Endothelial cell of umbilical vein (primary cell): ENCODE measurements at regions not wholly inside any gene's neighbourhood (a gene's known extent, or its start where the extent isn't known, plus 50 kb on each side); places are given as distances from the start of the nearest gene placed in this dataset.

Source experiments
- BruUV-seq: library from RNA; stranded (reverse); fragments of 400-500 nt; replicated peaks from 2 replicates; lab custom pipeline; 2021; lab: Mats Ljungman, UMichigan
- CTCF ChIA-PET: fragments of 300-600, 350-600 bp; sonication (Branson Sonifier 250); formaldehyde crosslinking; loops from one replicate; lab custom pipeline; 2021; ENCODE audit warnings: antibody characterized with exemption, inconsistent platforms; lab: Charles Lee
- POLR2A ChIA-PET: fragments of 300-600, 350-600 bp; sonication (Branson Sonifier 250); formaldehyde crosslinking; loops from one replicate; lab custom pipeline; 2021; ENCODE audit warnings: antibody characterized with exemption, inconsistent platforms; lab: Charles Lee
- DNase-seq: peaks from one replicate; pipeline ENCODE4 v3.0.0-alpha.2; 2011; ENCODE audit warnings: low read depth, low spot score
- FAIRE-seq: peaks from 2 replicates; lab custom pipeline; 2011; peaks lifted over from hg19 to GRCh38; lab: Jason Lieb, UNC
- H2AFZ ChIP-seq: 2 replicates; pipeline ENCODE4 v1.6.0; 2012; ENCODE audit warnings: low read depth, low read length, control low read depth, inconsistent platforms
- H3K27ac ChIP-seq: 2 replicates; pipeline ENCODE4 v1.5.1; 2011; ENCODE audit warnings: low read depth, mild to moderate bottlenecking, control low read depth, low read length, moderate library complexity; ENCODE audit not compliant: insufficient read depth
- H3K27me3 ChIP-seq, 2 experiments: 2 replicates each; pipeline versions ENCODE4 v1.6.0 to v1.6.1; 2011; ENCODE audit warnings: low read length in 2 of 2, mixed read lengths in 1 of 2; ENCODE audit not compliant: control insufficient read depth in 2 of 2, insufficient read depth in 2 of 2
- H3K36me3 ChIP-seq, 2 experiments: 2 replicates in 1 of 2; 3 replicates in 1 of 2; pipeline ENCODE4 v1.5.1; 2011; ENCODE audit warnings: low read length in 2 of 2, mild to moderate bottlenecking in 1 of 2, moderate library complexity in 1 of 2; ENCODE audit not compliant: control insufficient read depth in 2 of 2, insufficient read depth in 2 of 2; ENCODE audit errors: extremely low read depth in 1 of 2
- H3K4me1 ChIP-seq: 3 replicates; pipeline ENCODE4 v1.5.1; 2011; ENCODE audit warnings: mild to moderate bottlenecking, low read length; ENCODE audit not compliant: control insufficient read depth, insufficient read depth; ENCODE audit errors: extremely low read depth
- H3K4me2 ChIP-seq: 2 replicates; pipeline ENCODE4 v1.6.1; 2011; ENCODE audit warnings: low read length, control low read depth, mixed read lengths; ENCODE audit not compliant: insufficient read depth
- H3K4me3 ChIP-seq, 3 experiments: fragments of 200-600 bp in 1 of 3; sonication (generic), shearing (Covaris generic) in 1 of 3; replicated peaks in 1 of 3; 2 replicates each; pipeline ENCODE4 v1.5.1; 2011 to 2016; ENCODE audit warnings: control low read depth in 3 of 3, low read length in 3 of 3, mild to moderate bottlenecking in 2 of 3, inconsistent platforms in 1 of 3, low read depth in 1 of 3, moderate library complexity in 1 of 3; ENCODE audit not compliant: insufficient read depth in 1 of 3
- H3K79me2 ChIP-seq: 2 replicates; pipeline ENCODE4 v1.6.0; 2012; ENCODE audit warnings: low read length, inconsistent platforms; ENCODE audit not compliant: control insufficient read depth, insufficient read depth
- H3K9ac ChIP-seq: replicated peaks from 2 replicates; pipeline ENCODE3; 2011; ENCODE audit warnings: low read length, control low read depth; ENCODE audit not compliant: insufficient read depth; ENCODE audit errors: extremely low read depth
- H3K9me1 ChIP-seq: replicated peaks from 3 replicates; pipeline ENCODE4 v1.6.0; 2011; ENCODE audit warnings: mild to moderate bottlenecking, low read length; ENCODE audit not compliant: control insufficient read depth, insufficient read depth; ENCODE audit errors: extremely low read depth
- H3K9me3 ChIP-seq: replicated peaks from 2 replicates; pipeline ENCODE4 v1.5.1; 2012; ENCODE audit warnings: low read length, inconsistent platforms; ENCODE audit not compliant: control insufficient read depth, insufficient read depth
- H4K20me1 ChIP-seq: replicated peaks from 2 replicates; pipeline ENCODE3; 2011; ENCODE audit warnings: mild to moderate bottlenecking, low read length; ENCODE audit not compliant: control insufficient read depth, insufficient read depth; ENCODE audit errors: extremely low read depth
- CTCF ChIP-seq, 2 donors: IDR thresholded peaks; 1 replicate in 1 of 2; 2 replicates in 1 of 2; pipeline ENCODE4 v1.5.1; 2011; ENCODE audit warnings: low read length in 2 of 2, mild to moderate bottlenecking in 2 of 2, moderate library complexity in 2 of 2, control low read depth in 1 of 2, inconsistent platforms in 1 of 2, low read depth in 1 of 2; ENCODE audit not compliant: insufficient read depth in 1 of 2; ENCODE audit errors: extremely low read depth in 1 of 2
- FOS ChIP-seq: IDR thresholded peaks from 2 replicates; pipeline ENCODE4 v1.6.1; 2011; ENCODE audit warnings: mild to moderate bottlenecking, low read length, moderate library complexity, borderline replicate concordance; ENCODE audit not compliant: insufficient read depth
- GATA2 ChIP-seq: IDR thresholded peaks from 2 replicates; pipeline ENCODE4 v1.7.0; 2011; ENCODE audit warnings: low read depth, mild to moderate bottlenecking, moderate library complexity, mixed read lengths, low read length; ENCODE audit not compliant: insufficient read length, insufficient read depth
- JUN ChIP-seq: IDR thresholded peaks from 2 replicates; pipeline ENCODE4 v1.6.1; 2011; ENCODE audit warnings: borderline replicate concordance, low read depth; ENCODE audit not compliant: insufficient read length, insufficient read depth
- MYC ChIP-seq: IDR thresholded peaks from one replicate; pipeline ENCODE4 v1.6.1; 2011; ENCODE audit warnings: mild to moderate bottlenecking, low read depth, low read length
- POLR2A ChIP-seq: IDR thresholded peaks from 2 replicates; pipeline ENCODE4 v1.6.1; 2012; ENCODE audit warnings: low read depth, mild to moderate bottlenecking, control low read depth, low read length
- POLR2AphosphoS5 ChIP-seq: IDR thresholded peaks from 2 replicates; pipeline ENCODE4 v1.6.1; 2012; ENCODE audit warnings: low read depth, mild to moderate bottlenecking, control low read depth, low read length, moderate library complexity; ENCODE audit not compliant: insufficient read depth
- dilution Hi-C: fragments of 300-500 bp; cut with MboI; formaldehyde crosslinking; loops from one replicate; pipeline ENCODE4 v1.15.0; 2019; ENCODE audit warnings: low sequenced_read_pairs; ENCODE audit not compliant: extremely low pct_ligation_motif_present
- intact Hi-C: fragments of 100-400 bp; cut with micrococcal nuclease; formaldehyde crosslinking; loops from one replicate; pipeline ENCODE4 v1.10.0; 2022
- TF ChIP-seq, protein P1 (sequence below): IDR thresholded peaks from 2 replicates; pipeline ENCODE4 v1.6.1; 2011; ENCODE audit not compliant: insufficient read depth, insufficient read length

DNA sequence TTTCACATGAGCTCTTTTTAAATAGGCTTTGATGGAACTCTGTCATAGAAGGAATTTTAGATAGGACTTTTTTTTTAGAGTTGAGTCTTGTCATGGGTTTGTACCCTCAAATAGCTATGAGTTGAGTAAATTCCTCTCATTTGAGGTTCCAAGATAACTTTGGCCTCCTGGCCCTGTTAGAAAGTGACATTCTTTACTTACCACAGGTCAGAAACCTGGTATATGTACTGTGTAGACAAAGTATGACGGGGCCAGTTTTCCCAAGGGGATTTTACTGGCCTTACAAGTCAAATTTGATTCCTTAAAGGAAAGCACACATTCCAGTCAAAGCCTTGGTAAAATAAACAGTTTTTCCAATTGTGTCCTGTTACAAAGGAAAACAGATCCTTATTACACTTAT, 729.3 kb upstream of the LUZP2 start:
- H4K20me1 ChIP-seq, result no peaks in the 10 kb centered on the region
- H3K36me3 ChIP-seq, result no peaks in the 10 kb centered on the region
- no TSS peak for BruUV-seq
- no peak overlapping the region for H3K4me2 ChIP-seq
- ChIA-PET CTCF (interaction anchor here (1.1 kb wide), 1 partner anchor 13 kb away, joined by 4 read pairs; no protein-coding TSS in a partner anchor), POLR2A (no interaction called here)
- TF ChIP-seq POLR2A (no peak), CTCF (IDR thresholded peaks at IDR 0.05; ENCODE audit: extremely low read depth in 1 of 2, insufficient read depth in 1 of 2, low read depth in 1 of 2, low read length in 2 of 2) (no peak), JUN (no peak), MYC (no peak)
- TF ChIP-seq, protein P1, sequence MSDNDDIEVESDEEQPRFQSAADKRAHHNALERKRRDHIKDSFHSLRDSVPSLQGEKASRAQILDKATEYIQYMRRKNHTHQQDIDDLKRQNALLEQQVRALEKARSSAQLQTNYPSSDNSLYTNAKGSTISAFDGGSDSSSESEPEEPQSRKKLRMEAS, result no peak
- FAIRE-seq (no peak), DNase-seq (no peak)
- intact Hi-C loops (no loop called here), dilution Hi-C loops (no loop called here)
- H3K9ac ChIP-seq, result no peak overlapping the region
- no peaks in the 10 kb centered on the region for H3K9me1 ChIP-seq
- H3K4me3 ChIP-seq, result no peak overlapping the region
- H3K27ac ChIP-seq, result no peak overlapping the region
- no peaks in the 10 kb centered on the region for H3K27me3 ChIP-seq
- no peaks in the 10 kb centered on the region for H3K79me2 ChIP-seq
- H2AFZ ChIP-seq, result no peak overlapping the region
- no peaks in the 10 kb centered on the region for H3K4me1 ChIP-seq
- no peaks in the 10 kb centered on the region for H3K9me3 ChIP-seq

GRCh38 chr11:23769214-23769613, 727.6 kb upstream of the LUZP2 start:
- no TSS peak for BruUV-seq
- ChIA-PET CTCF (no interaction called here), POLR2A (no interaction called here)
- no peaks in the 10 kb centered on the region for H3K9me1 ChIP-seq
- no peaks in the 10 kb centered on the region for H3K79me2 ChIP-seq
- no peak overlapping the region for H3K4me2 ChIP-seq
- H3K9me3 ChIP-seq, result no peaks in the 10 kb centered on the region
- no peaks in the 10 kb centered on the region for H3K27me3 ChIP-seq
- intact Hi-C loops (no loop called here), dilution Hi-C loops (no loop called here)
- TF ChIP-seq MYC (no peak), POLR2A (no peak), POLR2AphosphoS5 (no peak), FOS (no peak), GATA2 (no peak), CTCF (IDR thresholded peaks at IDR 0.05; ENCODE audit: extremely low read depth in 1 of 2, insufficient read depth in 1 of 2, low read depth in 1 of 2, low read length in 2 of 2) (no peak), JUN (no peak)
- TF ChIP-seq, protein P1, result no peak
- no peak overlapping the region for H2AFZ ChIP-seq
- H3K27ac ChIP-seq, result no peak overlapping the region
- no peak overlapping the region for H3K9ac ChIP-seq
- no peak overlapping the region for H3K4me3 ChIP-seq
- no peaks in the 10 kb centered on the region for H4K20me1 ChIP-seq
- no peak for FAIRE-seq
- no peak for DNase-seq
- no peaks in the 10 kb centered on the region for H3K36me3 ChIP-seq
- H3K4me1 ChIP-seq, result no peaks in the 10 kb centered on the region
